Retinal pigment epithelial cell (primary cell): ENCODE measurements at regions not wholly inside any gene's neighbourhood (a gene's known extent, or its start where the extent isn't known, plus 50 kb on each side); places are given as distances from the start of the nearest gene placed in this dataset.
"Not testable (repeated sequence)": the region's sequence is repeated elsewhere in the genome, so short reads cannot be mapped to it uniquely, and the experiment has no call there.

ENCODE experiments used
- DNase-seq: peaks from one replicate; pipeline ENCODE4 v3.0.0-alpha.2; 2010; ENCODE audit warnings: low read depth
- H3K4me3 ChIP-seq: 2 replicates; pipeline ENCODE4 v1.5.1; 2011; ENCODE audit warnings: mild to moderate bottlenecking, low read length, control low read depth, moderate library complexity
- TF ChIP-seq, protein P1 (sequence below): conservative IDR thresholded peaks from 2 replicates; pipeline ENCODE4 v1.5.1; 2011; ENCODE audit warnings: low read depth, low read length, control low read depth, inconsistent platforms

DNA sequence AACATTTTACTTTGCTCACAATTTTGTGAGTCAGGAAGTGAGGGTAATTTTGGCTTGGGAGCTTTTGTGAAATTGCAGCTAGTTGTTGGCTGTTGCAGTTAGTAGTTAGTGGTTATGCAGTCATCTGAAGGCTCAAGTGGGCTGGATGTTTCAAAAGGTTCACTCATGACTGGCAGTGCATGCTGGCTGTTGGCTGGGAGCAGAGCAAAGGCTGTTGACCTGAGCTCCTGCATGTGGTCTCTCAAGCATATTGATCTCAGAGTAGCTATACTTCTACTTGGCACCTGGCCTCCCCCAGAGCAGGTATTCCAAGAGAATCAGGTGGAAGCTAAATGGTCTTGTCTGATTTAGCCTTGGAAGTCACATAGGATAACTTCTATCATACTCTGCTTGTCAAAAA lies 414.1 kb upstream of the STXBP6 start:
- no peak for DNase-seq
- TF ChIP-seq, protein P1, sequence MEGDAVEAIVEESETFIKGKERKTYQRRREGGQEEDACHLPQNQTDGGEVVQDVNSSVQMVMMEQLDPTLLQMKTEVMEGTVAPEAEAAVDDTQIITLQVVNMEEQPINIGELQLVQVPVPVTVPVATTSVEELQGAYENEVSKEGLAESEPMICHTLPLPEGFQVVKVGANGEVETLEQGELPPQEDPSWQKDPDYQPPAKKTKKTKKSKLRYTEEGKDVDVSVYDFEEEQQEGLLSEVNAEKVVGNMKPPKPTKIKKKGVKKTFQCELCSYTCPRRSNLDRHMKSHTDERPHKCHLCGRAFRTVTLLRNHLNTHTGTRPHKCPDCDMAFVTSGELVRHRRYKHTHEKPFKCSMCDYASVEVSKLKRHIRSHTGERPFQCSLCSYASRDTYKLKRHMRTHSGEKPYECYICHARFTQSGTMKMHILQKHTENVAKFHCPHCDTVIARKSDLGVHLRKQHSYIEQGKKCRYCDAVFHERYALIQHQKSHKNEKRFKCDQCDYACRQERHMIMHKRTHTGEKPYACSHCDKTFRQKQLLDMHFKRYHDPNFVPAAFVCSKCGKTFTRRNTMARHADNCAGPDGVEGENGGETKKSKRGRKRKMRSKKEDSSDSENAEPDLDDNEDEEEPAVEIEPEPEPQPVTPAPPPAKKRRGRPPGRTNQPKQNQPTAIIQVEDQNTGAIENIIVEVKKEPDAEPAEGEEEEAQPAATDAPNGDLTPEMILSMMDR = no peak
- H3K4me3 ChIP-seq = no peak overlapping the region

DNA sequence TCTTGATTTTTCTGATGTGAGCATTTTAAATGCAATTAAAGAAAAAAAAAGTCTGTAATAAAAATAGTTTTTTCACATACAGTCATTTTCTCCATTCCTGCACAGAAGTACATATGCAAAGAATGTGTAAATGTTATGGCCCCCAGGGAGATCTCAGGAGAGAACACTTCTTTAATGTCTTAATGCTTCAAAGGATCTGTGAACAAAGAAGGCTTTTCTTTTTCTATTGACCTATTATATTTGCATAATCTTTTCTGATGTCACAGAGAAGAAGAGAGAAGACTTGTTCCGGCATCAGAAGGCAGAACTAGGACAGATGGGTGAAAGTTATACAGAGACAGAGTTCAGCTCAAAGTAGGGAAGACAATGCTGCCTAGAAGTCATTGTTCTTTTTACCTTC lies 413.5 kb upstream of the STXBP6 start:
- DNase-seq = no peak
- H3K4me3 ChIP-seq = no peak overlapping the region
- TF ChIP-seq, protein P1 = no peak

DNA sequence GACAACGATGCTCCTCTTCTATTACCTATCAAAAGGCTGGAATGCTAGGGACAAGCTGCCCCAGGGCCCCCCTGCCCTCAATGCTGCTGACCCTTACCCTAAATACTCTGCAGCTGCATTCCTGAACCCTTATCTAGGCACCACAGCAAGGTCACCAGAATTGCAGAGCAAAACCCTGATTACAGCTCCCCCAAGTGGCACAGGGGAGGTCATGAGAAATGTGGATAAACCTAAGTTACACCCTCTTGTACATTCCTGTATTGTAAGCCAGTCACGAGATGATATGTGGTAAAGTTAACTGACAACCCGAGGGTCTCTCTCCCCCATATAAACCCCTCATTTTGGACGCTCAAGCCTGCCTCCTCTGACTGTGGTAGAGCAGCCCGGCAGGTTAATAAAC lies 411.8 kb upstream of the STXBP6 start:
- no peak overlapping the region for H3K4me3 ChIP-seq
- TF ChIP-seq, protein P1 = no peak
- DNase-seq = no peak

DNA sequence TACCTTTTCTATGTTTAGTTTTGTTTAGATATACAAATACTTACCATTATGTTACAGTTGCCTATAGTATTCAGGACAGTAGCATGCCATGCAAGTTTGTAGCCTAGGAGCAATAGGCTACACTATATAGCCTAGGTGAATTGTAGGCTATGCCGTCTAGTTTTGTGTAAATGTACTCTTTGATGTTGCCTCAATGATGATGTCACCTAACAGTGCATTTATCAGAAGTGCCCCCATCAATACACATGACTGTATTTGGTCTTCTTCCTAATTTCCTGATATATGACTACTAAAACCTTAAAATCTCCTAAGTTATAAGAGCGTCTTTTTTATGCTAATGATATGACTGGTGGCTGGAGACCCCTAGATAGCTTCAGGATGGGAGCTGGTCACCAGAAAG lies 394.4 kb upstream of the STXBP6 start:
- DNase-seq = no peak
- no peak overlapping the region for H3K4me3 ChIP-seq
- TF ChIP-seq, protein P1 = no peak

DNA sequence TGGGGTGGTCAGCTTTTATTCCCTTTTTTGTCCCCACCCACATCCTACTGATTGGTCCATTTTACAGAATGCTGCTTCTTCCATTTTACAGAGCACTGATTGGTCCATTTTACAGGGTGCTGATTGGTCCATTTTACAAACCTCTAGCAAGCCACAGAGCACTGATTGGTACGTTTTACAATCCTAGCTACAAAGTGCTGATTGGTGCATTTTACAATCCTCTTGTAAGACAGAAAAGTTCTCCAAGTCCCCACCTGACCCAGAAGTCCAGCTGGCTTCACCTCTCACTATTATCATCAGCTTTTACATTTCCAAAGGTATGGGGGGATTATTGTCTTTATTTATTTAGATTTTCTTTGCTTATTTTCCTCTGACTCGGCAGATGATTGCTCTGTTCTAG lies 390.4 kb upstream of the STXBP6 start:
- H3K4me3 ChIP-seq, DNase-seq: not testable (repeated sequence)

DNA sequence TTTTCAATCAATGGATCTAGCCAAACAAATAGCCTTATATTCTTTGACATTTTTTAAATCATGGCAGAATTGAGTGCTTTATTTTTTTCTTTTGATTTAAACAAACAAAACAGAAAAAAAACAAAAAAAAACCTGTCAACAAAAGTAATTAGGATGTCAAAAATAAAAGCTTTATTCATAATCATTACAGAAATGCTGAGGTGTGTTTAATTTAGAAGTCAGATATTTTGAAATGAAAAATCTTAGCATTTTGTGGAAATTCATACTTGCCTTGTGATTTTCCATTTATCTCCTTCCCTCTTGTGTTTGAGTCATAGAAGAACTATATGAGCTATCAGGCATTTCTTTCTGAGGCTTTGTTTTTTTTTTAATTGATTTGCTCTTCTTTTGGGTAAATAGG lies 387.0 kb upstream of the STXBP6 start:
- H3K4me3 ChIP-seq = no peak overlapping the region
- DNase-seq = no peak

DNA sequence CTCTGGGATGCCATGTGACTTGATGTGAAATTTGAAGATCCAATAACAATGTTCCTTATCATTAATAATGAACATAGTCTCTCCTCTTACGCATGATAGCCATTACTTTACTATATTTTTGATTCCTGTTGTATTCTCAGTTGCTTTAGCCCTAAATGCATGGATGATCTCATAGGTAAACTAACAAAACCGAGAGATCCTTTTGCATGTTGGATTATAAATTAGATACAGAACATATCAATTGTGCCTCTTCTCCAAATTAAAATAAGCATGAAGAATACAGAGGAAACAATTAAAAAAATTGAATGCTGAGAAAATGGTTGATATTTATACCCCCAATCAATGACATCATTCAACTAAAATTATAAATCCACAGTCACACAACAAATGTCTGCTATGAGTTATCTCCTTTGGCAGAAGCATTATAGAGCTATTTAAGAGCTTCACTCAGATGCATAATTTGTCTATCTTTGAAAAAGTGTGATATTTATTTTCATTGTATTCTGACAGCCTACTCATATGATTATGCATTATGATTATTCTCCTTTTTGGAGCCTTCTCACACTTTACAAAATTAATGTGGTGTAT lies 386.4 kb upstream of the STXBP6 start:
- TF ChIP-seq, protein P1 = no peak
- H3K4me3 ChIP-seq = no peak overlapping the region
- DNase-seq = no peak

More for the DNA sequence above, 387.0 kb upstream of the STXBP6 start:
- TF ChIP-seq, protein P1 = no peak
